ENCODE measurements at regions not wholly inside any gene's neighbourhood (a gene's known extent, or its start where the extent isn't known, plus 50 kb on each side); places are given as distances from the start of the nearest gene placed in this dataset.

DNA sequence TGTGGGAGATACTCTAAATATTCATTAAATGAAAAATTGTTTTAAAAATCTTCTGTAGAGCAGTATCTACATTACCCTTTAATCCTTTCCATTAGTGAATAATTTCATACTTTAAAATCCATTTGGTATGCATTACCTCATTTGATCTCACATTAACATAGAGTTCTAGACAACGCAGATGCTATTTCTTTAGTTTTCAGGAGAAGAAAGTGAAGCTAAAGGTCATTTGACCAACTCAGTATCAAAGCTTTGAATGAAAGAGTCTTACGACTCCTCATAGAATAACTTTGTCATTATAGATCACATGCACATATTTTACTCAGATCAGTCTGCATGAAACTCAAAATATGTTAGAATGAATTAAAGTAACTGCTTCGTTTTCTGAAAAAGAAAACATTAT lies 460.2 kb downstream of the DNAJB9 start:
- DNase-seq (ENCODE audit: low read depth): no peak
- no peak overlapping the region for H3K4me3 ChIP-seq (ENCODE audit: low read depth, low read length)
- no peak for TF ChIP-seq CTCF (IDR thresholded peaks at IDR 0.05; ENCODE audit: control insufficient read depth, extremely low read depth, insufficient read depth)

- H3K4me3 ChIP-seq (ENCODE audit: low read depth, low read length): no peak overlapping the region
- TF ChIP-seq CTCF (IDR thresholded peaks at IDR 0.05; ENCODE audit: control insufficient read depth, extremely low read depth, insufficient read depth): no peak
- DNase-seq (ENCODE audit: low read depth): no peak
These were observed 475.0 kb downstream of the DNAJB9 start for GRCh38 chr7:109044691-109045090.

- DNase-seq (ENCODE audit: low read depth): no peak
- TF ChIP-seq CTCF (IDR thresholded peaks at IDR 0.05; ENCODE audit: control insufficient read depth, extremely low read depth, insufficient read depth): no peak
- H3K4me3 ChIP-seq (ENCODE audit: low read depth, low read length): no peak overlapping the region
These were observed 479.7 kb downstream of the DNAJB9 start for GRCh38 chr7:109049366-109049765.

DNA sequence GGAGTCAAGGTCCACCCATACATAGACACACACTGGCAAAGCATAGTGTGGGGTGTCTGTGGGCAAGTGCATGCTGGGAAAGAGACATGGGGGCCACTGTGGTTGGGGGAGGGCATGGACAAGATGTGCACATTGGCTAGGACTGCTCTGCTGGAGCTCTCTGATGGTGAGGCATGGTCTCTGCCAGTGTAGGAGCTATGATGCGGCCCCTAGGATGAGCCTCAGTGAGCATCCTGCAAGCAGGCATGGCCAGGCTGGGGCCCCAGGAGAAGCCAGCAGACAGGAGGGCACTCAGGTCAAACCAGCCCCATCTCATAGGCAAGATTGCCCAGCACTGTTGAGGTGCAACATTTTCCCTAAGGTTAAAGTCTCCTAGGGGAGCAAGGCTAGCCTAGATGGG lies 489.4 kb downstream of the DNAJB9 start:
- DNase-seq (ENCODE audit: low read depth): no peak
- no peak overlapping the region for H3K4me3 ChIP-seq (ENCODE audit: low read depth, low read length)
- no peak for TF ChIP-seq CTCF (IDR thresholded peaks at IDR 0.05; ENCODE audit: control insufficient read depth, extremely low read depth, insufficient read depth)

DNA sequence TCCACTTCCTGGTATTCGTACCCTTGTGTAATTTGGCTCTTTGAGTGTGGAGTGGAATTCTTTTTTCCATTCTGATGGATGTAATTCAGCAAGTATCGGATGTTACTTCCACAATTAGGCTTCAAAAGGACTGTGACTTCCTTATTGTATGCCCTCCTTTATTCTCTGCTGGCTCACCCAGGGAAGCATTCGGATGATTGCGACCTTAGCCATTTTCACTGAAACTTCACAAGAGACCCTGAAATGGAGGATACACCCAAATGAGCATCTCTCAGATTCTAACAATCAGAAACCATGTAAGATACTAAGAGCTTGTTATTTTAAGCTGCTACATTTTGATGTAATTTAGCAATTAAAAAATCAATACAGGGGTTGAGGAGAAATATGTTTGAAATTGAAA lies 493.1 kb downstream of the DNAJB9 start:
- no peak for DNase-seq (ENCODE audit: low read depth)
- H3K4me3 ChIP-seq (ENCODE audit: low read depth, low read length): no peak overlapping the region
- no peak for TF ChIP-seq CTCF (IDR thresholded peaks at IDR 0.05; ENCODE audit: control insufficient read depth, extremely low read depth, insufficient read depth)

DNA sequence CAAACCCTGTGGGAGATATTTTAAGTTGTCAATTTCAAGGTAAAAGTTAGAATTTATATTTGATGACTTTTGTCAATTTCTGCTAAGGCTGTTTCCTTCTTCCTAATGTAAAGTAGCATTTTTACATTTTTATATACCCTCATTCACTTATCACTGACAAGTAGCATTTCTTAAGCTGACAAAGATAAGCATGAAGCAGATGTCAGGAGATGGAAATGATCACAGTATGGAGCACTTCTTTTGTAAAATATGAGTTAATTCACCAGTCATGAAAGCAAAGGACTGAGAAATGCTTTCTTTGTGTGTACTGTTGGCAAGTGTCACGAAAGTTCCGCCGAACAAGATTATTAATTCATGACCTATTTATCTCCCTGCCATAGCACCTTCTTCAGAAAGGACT lies 503.9 kb downstream of the DNAJB9 start:
- H3K4me3 ChIP-seq (ENCODE audit: low read depth, low read length): no peak overlapping the region
- DNase-seq (ENCODE audit: low read depth): no peak
- TF ChIP-seq CTCF (IDR thresholded peaks at IDR 0.05; ENCODE audit: control insufficient read depth, extremely low read depth, insufficient read depth): no peak

DNA sequence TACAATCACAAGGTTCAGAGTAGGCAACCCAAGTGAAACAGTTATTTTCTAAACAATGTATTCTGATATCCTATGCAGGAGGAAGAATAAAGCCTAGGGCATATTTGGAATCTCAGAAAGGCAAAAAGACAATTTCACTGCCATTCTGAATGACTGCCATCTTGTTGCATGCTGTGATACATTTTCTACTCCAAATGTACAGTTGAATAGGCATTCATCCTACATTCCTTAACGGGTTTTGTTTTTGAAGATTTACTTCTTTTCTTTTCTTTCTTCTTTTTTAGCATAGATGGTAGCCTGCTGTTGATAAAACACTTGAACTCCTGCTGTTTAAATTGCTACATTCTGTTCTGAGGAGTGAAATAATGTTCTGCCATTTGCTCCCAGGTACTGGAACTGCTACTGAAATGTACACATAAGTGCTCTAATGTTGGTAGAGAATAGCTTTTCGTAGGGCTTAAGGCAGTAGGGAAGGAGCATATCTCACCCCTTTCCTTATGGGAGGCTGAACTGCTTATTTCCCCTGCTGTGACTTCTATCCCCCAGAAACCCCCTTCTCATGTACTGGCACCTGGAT lies 506.8 kb downstream of the DNAJB9 start:
- DNase-seq (ENCODE audit: low read depth): no peak
- H3K4me3 ChIP-seq (ENCODE audit: low read depth, low read length): no peak overlapping the region
- TF ChIP-seq CTCF (IDR thresholded peaks at IDR 0.05; ENCODE audit: control insufficient read depth, extremely low read depth, insufficient read depth): no peak
